ENCODE measurements at regions not wholly inside any gene's neighbourhood (a gene's known extent, or its start where the extent isn't known, plus 50 kb on each side); places are given as distances from the start of the nearest gene placed in this dataset.

GRCh38 chr5:106698169-106698568 is 972.6 kb downstream of the EFNA5 start:
- Histone ChIP-seq H4K20me1 (ENCODE audit: control insufficient read depth, extremely low read depth, insufficient read depth, low read length) (no peaks in the 10 kb centered on the region), H3K4me3 (ENCODE audit: control insufficient read depth in 2 of 3, extremely low read depth in 1 of 3, insufficient read depth in 2 of 3, low read depth in 1 of 3, low read length in 3 of 3) (no peak overlapping the region), H3K36me3 (ENCODE audit: control insufficient read depth in 2 of 2, extremely low read depth in 1 of 2, insufficient read depth in 2 of 2, low read length in 2 of 2) (no peaks in the 10 kb centered on the region), H3K27me3 (ENCODE audit: control insufficient read depth, extremely low read depth, insufficient read depth, low read length) (no peaks in the 10 kb centered on the region), H3K27ac (ENCODE audit: control insufficient read depth, insufficient read depth, low read length) (no peak overlapping the region), H3K9ac (ENCODE audit: control insufficient read depth, extremely low read depth, insufficient read depth, low read length) (no peak overlapping the region), H3K79me2 (ENCODE audit: control insufficient read depth, insufficient read depth, low read length) (no peaks in the 10 kb centered on the region), H3K4me2 (ENCODE audit: control insufficient read depth, extremely low read depth, insufficient read depth, low read depth, low read length) (no peak overlapping the region), H3K9me3 (ENCODE audit: control insufficient read depth, low read depth, low read length) (no peaks in the 10 kb centered on the region), H3K4me1 (ENCODE audit: control insufficient read depth, extremely low read depth, insufficient read depth, low read length) (no peaks in the 10 kb centered on the region), H3K9me1 (ENCODE audit: control insufficient read depth, extremely low read depth, insufficient read depth, low read length) (no peaks in the 10 kb centered on the region), H2AFZ (ENCODE audit: control insufficient read depth, low read length) (no peak overlapping the region)
- FAIRE-seq (no peak), DNase-seq (ENCODE audit: low read depth, low spot score) (no peak)
- TF ChIP-seq EZH2 (IDR thresholded peaks at IDR 0.05; ENCODE audit: low read length) (no peak), CTCF (optimal IDR thresholded peaks at IDR 0.05 in 1 of 3, IDR thresholded peaks at IDR 0.05 in 1 of 3, conservative IDR thresholded peaks at IDR 0.05 in 1 of 3; ENCODE audit: extremely low read depth in 1 of 3, insufficient read depth in 2 of 3, low read length in 3 of 3) (no peak)
- dilution Hi-C loops (cut with MboI; ENCODE audit: extremely low pct_ligation_motif_present, low sequenced_read_pairs), result no loop called here

- no peak for FAIRE-seq
- dilution Hi-C loops (cut with MboI; ENCODE audit: extremely low pct_ligation_motif_present, low sequenced_read_pairs), result no loop called here
- no peaks in the 10 kb centered on the region for H3K9me1 ChIP-seq (ENCODE audit: control insufficient read depth, extremely low read depth, insufficient read depth, low read length)
Observed at GRCh38 chr5:106691701-106692100, 979.0 kb downstream of the EFNA5 start.

More at GRCh38 chr5:106691701-106692100, 979.0 kb downstream of the EFNA5 start:
- Histone ChIP-seq H3K4me3 (ENCODE audit: control insufficient read depth in 2 of 3, extremely low read depth in 1 of 3, insufficient read depth in 2 of 3, low read depth in 1 of 3, low read length in 3 of 3) (no peak overlapping the region), H3K79me2 (ENCODE audit: control insufficient read depth, insufficient read depth, low read length) (no peaks in the 10 kb centered on the region), H3K9me3 (ENCODE audit: control insufficient read depth, low read depth, low read length) (no peaks in the 10 kb centered on the region), H3K4me1 (ENCODE audit: control insufficient read depth, extremely low read depth, insufficient read depth, low read length) (no peaks in the 10 kb centered on the region), H3K36me3 (ENCODE audit: control insufficient read depth in 2 of 2, extremely low read depth in 1 of 2, insufficient read depth in 2 of 2, low read length in 2 of 2) (no peaks in the 10 kb centered on the region), H3K9ac (ENCODE audit: control insufficient read depth, extremely low read depth, insufficient read depth, low read length) (no peak overlapping the region), H4K20me1 (ENCODE audit: control insufficient read depth, extremely low read depth, insufficient read depth, low read length) (no peaks in the 10 kb centered on the region), H2AFZ (ENCODE audit: control insufficient read depth, low read length) (no peak overlapping the region), H3K4me2 (ENCODE audit: control insufficient read depth, extremely low read depth, insufficient read depth, low read depth, low read length) (no peak overlapping the region), H3K27ac (ENCODE audit: control insufficient read depth, insufficient read depth, low read length) (no peak overlapping the region), H3K27me3 (ENCODE audit: control insufficient read depth, extremely low read depth, insufficient read depth, low read length) (no peaks in the 10 kb centered on the region)
- no peak for DNase-seq (ENCODE audit: low read depth, low spot score)
- TF ChIP-seq CTCF (optimal IDR thresholded peaks at IDR 0.05 in 1 of 3, IDR thresholded peaks at IDR 0.05 in 1 of 3, conservative IDR thresholded peaks at IDR 0.05 in 1 of 3; ENCODE audit: extremely low read depth in 1 of 3, insufficient read depth in 2 of 3, low read length in 3 of 3) (no peak), EZH2 (IDR thresholded peaks at IDR 0.05; ENCODE audit: low read length) (no peak)
